GM21723 (cell line): ENCODE measurements at regions not wholly inside any gene's neighbourhood (a gene's known extent, or its start where the extent isn't known, plus 50 kb on each side); places are given as distances from the start of the nearest gene placed in this dataset.
"Not testable (repeated sequence)": the region's sequence is repeated elsewhere in the genome, so short reads cannot be mapped to it uniquely, and the experiment has no call there.

Experiments used
- ATAC-seq: cut with Tn5 transposase; IDR thresholded peaks from one replicate; pipeline ENCODE4 v1.9.1; 2021; ENCODE audit warnings: mild to moderate bottlenecking, moderate library complexity; ENCODE audit not compliant: unreplicated experiment

DNA sequence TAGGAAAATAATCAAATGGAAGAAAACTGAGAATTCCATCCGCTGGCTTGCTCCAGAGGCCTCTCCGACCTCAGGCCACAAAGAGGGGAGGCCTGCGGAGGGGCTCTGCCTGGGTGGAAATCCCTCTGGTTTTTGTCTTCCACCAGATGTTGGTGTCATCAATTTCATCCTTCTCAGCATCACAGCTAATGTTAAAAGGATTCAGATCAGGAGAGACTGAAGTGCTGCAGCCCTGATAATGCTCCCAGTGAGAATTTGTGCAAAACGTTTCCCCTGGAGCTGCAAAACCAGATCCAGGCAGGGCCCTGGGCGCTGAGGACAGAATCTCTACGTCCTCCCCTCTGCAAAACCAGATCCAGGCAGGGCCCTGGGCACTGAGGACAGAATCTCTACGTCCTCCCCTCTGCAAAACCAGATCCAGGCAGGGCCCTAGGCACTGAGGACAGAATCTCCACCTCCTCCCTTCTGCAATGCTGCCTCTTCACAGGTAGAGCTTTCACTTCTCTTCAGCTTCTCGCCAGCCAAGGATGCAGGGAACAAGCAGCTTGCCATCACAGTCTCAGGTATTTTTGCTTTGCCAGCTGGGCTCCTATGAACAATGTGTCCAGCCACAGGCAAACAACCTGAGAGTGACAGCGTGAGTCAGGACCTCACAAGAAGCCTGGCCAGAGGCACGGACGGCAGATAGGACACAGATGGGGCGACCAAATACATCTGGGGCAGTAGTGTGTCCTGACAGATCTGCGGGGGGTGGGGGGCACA lies 81.2 kb downstream of the TMEM18 start:
- no peak for ATAC-seq

DNA sequence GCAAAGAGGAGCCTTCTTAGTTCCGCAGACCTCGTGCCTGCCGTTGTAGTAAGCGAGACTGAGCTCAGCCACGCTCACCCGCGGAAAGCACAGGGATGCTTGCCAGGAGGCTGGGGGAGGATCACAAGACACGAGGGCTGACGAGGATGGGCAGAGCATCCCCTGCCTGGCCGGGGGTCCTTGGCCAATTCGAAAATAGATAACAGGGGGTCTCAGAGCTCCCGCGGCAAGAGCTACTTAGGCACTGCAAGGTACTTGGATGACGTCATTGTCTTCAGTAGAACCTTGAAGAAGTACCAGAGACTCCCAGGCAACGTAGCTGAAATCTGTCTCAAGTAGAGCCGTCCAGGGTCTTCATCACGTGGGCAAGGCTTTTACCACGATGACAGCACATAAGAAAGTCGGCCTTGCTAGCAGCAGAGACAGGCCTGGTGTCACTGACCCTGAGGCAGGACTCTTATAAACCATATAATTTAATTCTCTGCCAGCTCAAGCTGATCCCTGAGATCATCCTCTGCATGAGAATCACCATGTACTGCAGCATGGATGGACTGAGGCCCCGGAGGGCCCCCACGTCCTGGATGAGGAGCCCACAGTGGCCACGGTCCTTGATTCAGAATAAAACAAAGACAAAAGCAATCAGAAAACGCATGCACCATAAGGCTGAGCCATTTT lies 81.9 kb downstream of the TMEM18 start:
- ATAC-seq = no peak

DNA sequence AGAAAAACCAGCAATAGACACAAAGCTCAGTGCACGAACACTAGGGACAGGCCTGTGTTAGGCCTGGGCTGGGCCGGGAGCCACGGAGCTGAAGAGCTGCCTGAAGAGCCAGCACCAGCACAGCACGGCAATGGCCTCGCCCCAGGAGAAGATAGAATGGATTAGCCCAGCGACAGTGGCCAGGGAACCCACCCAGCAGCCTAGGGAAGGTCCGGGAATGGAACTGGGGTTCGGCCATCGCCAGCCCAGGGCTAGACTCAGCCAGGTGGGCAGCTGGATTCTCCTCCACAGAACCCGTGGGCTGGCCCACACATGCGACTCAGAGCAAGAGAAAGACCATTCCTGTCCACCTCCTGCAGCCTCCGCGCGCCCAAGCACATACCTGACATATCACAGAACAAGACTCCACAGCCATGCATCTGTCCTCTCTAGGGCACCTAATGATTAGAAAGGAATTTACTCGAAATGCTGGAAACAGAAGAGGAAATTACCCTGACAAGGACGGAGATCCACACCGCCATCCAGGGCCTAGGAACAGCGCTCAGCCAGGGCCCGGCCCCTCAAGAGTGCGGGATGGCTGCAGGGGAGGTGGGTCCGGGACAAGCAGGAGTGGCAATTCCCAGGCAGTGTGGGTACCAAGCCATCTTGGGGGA lies 82.8 kb downstream of the TMEM18 start:
- no peak for ATAC-seq

DNA sequence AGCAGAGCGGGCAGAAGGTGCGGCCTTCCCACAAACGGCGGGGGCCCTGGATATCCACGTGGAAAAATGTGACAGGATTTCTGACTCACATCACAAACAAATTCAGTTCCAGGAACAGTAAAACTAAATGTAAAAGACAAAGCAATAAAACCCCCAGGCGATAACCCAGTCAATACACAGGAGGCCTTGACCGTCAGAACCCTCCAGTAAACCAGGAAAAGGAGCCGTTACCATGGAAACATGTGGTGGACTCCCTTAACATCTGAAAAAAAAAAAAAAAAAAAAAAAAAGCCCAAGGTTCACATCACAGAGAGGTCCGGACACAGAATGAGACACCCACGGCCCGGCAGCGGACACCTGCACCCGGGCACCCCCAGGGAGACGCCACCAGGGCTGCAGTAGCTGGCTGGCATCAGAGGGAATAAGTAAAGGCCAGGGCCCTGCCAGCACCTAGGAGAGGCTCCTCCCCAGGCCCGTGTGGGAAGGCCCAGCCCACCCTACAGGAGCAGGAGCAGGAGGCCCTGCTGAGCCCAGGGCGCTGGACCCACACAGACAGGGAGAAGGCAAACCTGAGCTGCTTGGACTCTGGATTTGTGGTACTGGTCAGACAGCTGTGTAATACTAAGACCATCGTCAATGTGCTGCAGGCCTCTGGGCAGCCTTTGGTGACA lies 83.7 kb downstream of the TMEM18 start:
- ATAC-seq = no peak

DNA sequence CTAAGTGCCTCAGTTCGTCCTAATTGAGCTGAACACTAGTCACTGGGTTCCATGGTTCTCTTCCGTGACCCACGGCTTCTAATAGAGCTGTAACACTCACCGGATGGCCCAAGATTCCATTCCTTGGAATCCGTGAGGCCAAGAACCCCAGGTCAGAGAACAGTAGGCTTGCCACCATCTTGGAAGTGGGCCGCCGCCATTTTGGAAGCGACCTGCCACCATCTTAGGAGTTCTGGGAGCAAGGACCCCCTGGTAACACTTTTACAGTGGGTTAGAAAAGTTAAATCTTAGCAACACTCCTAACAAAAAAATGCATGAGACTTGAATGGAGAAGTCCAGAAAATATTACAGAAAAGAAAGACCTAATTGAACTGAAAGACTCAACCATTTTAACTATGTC lies 84.5 kb downstream of the TMEM18 start:
- no peak for ATAC-seq

DNA sequence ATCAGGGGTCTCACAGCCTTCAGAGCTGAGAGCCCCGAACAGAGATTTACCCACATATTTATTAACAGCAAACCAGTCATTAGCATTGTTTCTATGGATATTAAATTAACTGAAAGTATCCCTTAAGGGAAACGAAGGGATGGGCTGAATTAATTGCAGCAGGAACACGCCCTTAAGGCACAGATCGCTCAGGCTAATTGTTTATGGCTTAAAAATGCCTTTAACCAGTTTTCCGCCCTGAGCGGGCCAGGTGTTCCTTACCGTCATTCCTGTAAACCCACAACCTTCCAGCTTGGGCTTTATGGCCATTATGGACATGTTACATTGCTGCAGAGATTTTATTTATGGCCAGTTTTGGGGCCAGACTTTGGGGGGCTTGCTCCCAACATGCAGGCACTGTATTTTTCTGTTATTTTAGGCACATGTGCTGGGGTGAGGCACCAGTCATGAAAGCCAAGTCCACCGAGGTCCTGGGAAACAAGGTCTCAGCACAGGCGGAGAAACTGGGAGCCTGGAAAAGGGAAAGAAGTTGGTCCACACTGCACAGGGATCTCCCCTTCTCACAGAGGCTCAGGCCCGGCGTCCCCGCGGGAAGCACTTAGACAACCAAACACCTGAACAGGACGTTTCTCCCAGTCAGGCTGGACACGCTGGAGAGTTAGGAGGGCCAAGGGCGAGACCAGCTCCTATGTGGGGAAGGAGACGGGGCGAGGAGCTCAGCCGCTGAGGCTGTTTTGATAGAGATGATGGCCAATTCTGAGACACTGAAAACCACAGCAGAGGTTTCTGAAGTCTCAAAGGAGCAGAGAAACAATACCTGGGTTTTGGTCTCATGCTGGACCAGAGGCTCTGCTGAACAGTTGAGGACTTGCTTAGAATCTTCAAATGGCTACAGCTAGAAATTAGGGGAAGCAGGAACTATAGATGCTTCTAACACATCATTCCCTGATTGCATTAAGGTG lies 86.7 kb downstream of the TMEM18 start:
- ATAC-seq = no peak

DNA sequence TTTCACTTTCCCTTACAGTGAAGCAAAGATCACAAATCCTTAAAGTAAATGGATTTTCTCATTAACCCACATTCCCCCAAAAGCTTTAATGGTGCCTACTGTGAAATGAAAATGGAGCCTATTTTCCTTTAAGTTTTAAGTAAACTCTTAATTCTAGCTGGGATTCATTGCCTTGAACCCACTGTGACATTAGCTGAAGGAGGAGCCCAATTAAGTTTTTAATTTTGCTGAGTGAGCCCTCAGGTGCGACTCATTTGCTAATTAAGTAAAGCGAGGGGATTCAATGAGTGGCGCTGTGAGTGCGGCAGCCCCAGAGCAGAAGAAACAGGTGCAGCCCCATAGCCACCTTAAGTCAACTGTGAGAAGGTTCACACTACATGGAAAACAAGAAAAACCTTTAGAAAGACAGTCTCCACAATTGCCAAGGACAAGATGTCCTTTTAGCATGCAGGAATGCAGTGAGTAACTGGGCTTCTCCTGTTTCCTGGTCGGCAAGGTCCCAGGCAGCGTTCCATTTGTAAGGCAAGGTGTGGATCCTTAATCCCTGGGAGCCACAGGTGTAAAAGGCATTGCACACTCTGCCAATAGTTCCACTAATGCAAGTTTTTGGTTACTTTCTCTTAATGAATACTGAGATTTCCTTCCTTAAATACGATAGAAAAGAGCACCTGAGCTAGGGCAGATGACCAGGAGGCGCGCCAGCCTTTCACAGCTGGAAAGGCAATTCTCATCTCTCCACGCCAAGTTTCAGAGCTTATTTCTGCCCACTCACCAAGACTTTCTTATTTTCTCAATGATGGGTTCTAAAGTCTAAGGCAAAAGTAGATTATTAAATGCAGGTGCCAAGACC lies 87.7 kb downstream of the TMEM18 start:
- no peak for ATAC-seq

DNA sequence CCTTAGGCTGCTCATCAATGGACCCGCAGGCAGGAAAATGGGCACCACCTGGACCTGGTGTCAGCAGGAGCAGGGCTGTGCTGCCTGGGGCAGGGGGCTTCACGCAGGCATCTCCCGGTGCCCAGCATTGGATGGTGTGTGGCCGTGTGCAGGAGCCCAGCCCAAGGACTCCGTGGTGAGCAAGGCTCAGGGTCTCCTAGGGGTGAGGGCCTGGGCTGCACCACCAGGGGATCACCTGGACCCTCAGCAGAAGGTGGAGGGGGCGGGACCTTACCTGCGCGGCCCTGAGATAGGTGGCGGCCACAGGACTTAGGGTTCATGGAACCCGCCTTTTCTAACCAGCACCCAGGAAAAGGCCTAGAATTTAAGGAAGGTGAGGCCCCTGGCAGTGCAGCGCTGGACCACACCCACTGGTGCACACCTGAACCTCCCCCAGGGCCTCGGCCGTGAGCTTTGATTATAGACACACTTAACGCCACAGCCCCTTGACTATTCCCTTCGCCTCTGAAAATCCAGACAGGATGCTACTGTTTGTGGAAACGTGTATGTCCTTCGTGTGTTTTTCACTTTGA lies 89.0 kb downstream of the TMEM18 start:
- no peak for ATAC-seq

DNA sequence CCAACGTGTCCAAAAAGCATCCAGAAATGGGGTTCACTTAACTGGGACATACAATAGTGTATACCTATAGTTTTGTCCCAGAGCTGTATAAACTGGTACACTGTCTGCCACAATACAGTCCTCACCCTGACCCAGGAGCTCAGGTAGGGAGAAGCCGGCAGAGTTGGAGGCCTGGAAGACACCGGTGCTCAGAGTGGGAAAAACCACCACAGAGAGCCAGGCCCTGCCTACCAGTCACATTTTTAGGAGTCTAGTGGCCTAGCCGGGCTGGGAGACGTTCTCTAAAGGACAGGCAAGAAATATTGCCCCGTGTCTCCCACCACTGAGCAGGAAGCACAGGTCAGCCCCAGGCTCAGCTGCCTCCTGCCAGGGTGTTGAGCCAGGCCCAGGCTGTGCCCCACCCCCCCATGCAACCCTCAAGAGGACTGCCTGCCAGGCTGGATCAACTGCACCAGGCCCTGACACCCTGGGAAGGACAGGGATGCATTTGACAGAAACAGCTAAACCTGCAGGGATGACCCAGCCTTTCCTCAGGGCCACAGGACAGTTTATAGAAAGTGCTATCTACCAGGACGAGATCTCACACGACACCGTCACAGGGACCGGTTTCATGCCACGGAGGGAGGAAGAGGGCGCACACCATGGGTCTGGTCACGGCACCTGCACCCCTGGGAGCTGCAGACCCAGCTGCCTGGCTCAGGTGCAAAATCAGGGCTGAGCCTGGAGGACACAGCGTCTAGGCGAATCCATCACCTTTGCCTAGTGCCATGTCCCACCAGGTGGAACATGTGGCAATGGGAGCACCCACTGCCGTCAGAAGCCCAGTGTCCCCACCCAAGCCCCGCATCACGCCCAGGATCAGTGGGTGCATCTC lies 89.9 kb downstream of the TMEM18 start:
- no peak for ATAC-seq

DNA sequence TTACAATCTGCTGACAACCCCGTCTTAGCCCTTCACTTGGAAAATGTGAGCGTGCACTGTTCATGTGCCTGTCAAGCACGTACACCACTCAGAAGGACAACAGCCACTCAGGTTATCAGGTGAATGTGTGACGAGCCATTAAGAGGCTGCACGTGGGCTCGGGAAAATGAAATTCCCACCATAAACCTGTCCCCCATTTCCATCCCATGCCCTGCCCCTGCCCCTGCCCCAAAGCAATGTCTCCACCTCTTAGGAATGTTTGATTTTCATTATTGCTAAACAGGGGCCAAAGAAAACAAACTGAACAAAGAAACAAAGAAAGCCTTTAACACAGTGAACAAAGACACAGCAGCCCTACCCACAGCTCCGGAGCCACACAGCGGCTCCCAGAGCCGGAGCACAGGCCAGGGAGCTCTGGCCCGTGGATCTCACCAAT lies 90.5 kb downstream of the TMEM18 start:
- no peak for ATAC-seq

DNA sequence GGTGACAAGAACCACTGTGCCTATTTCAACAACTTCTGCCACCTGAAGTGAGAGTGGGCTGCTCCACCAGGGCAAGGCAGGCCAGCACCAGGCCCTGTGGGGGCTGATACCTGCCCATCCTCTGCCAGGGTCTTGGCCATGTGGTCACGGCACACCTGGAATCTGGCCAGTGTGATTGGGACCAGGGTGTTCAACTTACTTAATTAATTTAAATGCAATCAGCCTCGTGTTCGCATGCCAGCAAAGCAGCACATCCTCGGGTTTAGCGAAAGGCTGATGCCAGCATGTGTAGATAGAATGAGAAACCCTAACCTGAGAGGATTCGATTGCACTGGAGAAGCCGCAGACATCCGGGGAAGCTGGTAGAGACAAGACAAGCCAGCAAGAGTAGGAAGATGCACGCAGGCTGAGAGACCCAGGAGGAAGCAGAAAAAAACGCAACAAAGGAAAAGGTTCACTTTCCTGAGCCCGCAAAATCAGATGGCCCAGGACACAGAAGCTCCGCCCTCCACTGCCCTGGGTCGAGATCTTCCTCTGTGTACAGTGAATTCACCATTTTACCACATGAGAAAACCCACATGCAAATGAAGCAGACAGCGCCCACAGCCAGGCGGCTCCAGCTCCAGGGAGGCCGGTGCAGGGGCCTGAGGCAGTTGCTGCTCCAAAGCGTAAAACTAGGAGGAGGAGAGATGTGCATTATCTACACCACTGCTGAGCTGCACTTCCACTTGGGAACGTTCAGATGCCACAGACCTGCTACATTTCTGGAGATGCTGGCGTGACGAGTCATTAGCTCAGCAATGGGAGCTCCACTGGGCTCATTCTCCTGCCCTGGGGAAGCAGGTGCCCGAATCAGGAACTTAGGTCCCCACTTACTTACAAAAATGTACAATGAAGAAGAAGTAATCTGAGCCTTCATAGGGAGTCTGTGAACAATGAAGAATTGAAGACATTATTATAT lies 92.1 kb downstream of the TMEM18 start:
- peak; percentile 96 for ATAC-seq

DNA sequence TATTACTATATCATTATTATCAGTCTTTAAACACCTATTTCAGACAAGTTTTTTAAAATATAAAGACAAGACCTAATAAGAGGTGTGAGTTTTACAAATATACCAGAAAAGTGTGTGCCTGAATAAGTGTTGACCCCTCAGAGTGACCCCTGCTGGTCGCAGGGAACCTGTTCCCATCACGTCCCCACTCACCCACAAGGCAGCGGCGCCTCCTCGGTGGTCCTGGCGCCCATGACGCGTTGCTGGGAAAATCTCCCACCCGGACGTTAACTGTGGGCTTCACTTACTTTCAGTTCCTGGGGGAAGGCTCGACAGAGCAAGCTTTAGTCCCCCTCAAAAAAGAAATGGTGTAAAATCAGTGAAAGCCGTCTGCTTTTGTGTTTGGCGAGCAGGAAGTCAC lies 93.5 kb downstream of the TMEM18 start:
- no peak for ATAC-seq

DNA sequence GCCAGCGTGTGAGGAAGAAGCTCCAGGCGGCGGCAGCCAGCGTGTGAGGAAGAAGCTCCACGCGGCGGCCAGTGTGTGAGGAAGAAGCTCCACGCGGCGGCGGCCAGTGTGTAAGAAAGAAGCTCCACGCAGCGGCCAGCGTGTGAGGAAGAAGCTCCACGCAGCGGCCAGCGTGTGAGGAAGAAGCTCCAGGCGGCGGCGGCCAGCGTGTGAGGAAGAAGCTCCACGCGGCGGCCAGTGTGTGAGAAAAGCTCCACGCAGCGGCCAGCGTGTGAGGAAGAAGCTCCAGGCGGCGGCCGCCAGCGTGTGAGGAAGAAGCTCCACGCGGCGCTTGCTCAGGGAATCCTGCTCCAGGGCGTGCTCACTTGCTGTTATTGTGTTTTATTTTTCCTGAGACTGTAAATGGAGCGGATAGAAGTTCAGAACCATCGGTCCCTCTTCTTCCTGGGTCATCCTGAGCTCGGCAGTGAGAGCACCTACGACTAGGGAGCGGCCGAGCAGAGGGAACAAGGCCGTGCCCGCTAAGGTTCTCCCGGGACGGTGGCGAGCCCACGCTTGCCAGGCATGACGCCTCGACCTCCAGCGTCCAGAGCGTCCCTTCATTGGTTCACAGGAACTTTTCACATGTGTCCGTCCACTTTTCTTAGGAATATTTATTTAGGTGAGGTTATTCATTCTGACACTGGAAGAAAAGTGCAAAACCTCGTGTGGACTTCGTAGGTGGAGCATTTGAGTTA lies 94.2 kb downstream of the TMEM18 start:
- ATAC-seq = no peak

DNA sequence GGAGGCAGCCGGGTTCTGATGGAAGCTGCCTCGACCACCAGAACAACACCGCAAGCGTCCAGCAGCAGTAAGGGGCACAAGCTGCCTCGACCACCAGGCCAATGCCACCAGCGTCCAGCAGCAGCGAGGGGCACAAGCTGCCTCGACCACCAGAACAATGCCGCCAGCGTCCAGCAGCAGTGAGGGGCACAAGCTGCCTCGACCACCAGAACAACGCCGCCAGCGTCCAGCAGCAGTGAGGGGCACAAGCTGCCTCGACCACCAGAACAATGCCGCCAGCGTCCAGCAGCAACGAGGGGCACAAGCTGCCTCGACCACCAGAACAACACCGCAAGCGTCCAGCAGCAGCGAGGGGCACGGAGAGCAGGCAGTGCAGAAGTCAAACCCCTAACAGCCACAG lies 94.9 kb downstream of the TMEM18 start:
- ATAC-seq = not testable (repeated sequence)

DNA sequence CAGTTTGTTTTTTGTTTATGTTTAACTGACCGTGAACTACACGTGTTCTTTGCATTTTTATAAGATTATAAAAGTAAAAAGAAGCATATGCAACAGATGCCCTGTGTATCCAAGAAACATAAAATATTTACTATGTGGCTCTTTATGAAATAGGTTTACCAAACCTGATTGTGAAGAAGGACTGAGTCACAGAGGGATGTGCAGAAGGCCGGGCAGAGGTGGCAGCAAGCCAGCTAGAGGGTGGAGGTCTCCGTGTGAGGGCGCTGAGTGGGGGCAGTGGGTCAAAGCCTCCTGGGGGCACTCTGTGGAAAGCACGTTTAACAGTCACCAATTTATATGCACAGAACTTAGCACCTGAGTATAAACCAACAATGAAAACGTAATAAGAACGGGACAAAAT lies 97.2 kb downstream of the TMEM18 start:
- ATAC-seq = no peak

DNA sequence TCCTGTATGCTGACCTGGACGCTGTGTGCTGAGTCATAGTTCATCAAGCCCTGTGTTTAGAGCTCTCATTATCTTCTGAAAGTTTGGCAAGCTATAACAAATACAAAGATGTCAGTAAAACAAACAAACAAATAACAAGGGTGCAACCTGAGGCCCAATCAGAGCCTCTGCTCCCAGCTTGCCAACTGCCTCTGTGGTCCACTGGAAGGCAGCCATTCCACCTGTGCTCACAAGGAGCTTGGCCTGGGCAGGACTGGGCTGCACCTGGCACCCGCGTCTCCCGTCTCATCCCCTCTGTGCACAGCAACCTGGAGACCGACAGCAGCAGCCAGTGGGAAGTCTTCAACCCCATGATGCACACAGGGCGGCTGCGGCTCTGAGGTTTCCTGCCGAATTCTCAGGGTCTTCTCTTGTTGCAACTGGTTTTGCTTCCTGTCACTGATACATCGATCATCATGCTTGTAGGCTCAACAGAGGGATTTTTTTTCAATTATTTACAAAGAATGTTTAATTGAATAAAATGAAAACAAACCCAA lies 97.8 kb downstream of the TMEM18 start:
- ATAC-seq = no peak
